ENCODE measurements at regions not wholly inside any gene's neighbourhood (a gene's known extent, or its start where the extent isn't known, plus 50 kb on each side); places are given as distances from the start of the nearest gene placed in this dataset.

- Histone ChIP-seq H3F3A (ENCODE audit: low read depth) (no peaks in the 10 kb centered on the region), H3K4me2 (ENCODE audit: low read depth, low read length, poor library complexity, severe bottlenecking) (no peak overlapping the region), H3K9me2 (replicated peaks; ENCODE audit: low read depth, low read length) (no peaks in the 10 kb centered on the region), H3K36me3 (ENCODE audit: insufficient read depth, low read length) (no peaks in the 10 kb centered on the region), H4K20me1 (ENCODE audit: insufficient read depth, low read length, poor library complexity, severe bottlenecking) (no peaks in the 10 kb centered on the region), H3K4me3 (ENCODE audit: low read length, poor library complexity, severe bottlenecking) (no peak overlapping the region), H3K4me1 (ENCODE audit: insufficient read depth, low read length, poor library complexity, severe bottlenecking) (no peaks in the 10 kb centered on the region), H3K27me3 (ENCODE audit: insufficient read depth, low read length, poor library complexity, severe bottlenecking) (no peaks in the 10 kb centered on the region), H3K9ac (ENCODE audit: low read depth, low read length, poor library complexity, severe bottlenecking) (no peak overlapping the region), H3K79me2 (ENCODE audit: insufficient read depth, low read length) (no peaks in the 10 kb centered on the region), H3K9me3 (ENCODE audit: insufficient read depth, low read depth, low read length) (no peaks in the 10 kb centered on the region), H2AFZ (ENCODE audit: low read length) (no peak overlapping the region)
- TF ChIP-seq CTCF (conservative IDR thresholded peaks at IDR 0.05; ENCODE audit: low read length), result no peak
- TF ChIP-seq EZH2phosphoT487 (IDR thresholded peaks at IDR 0.05; ENCODE audit: borderline replicate concordance), result no peak
Observed at GRCh38 chr2:7826656-7827055, 855.2 kb upstream of the ID2 start.

GRCh38 chr2:7829241-7829640 lies 852.6 kb upstream of the ID2 start:
- no peaks in the 10 kb centered on the region for H3F3A ChIP-seq (ENCODE audit: low read depth)
- H3K9me3 ChIP-seq (ENCODE audit: insufficient read depth, low read depth, low read length), result no peaks in the 10 kb centered on the region
- H3K9ac ChIP-seq (ENCODE audit: low read depth, low read length, poor library complexity, severe bottlenecking), result no peak overlapping the region
- no peaks in the 10 kb centered on the region for H4K20me1 ChIP-seq (ENCODE audit: insufficient read depth, low read length, poor library complexity, severe bottlenecking)
- no peak overlapping the region for H2AFZ ChIP-seq (ENCODE audit: low read length)
- no peaks in the 10 kb centered on the region for H3K79me2 ChIP-seq (ENCODE audit: insufficient read depth, low read length)
- no peaks in the 10 kb centered on the region for H3K4me1 ChIP-seq (ENCODE audit: insufficient read depth, low read length, poor library complexity, severe bottlenecking)
- no peak for TF ChIP-seq EZH2phosphoT487 (IDR thresholded peaks at IDR 0.05; ENCODE audit: borderline replicate concordance)
- no peak for TF ChIP-seq CTCF (conservative IDR thresholded peaks at IDR 0.05; ENCODE audit: low read length)
- no peaks in the 10 kb centered on the region for H3K9me2 ChIP-seq (replicated peaks; ENCODE audit: low read depth, low read length)
- H3K4me3 ChIP-seq (ENCODE audit: low read length, poor library complexity, severe bottlenecking), result no peak overlapping the region
- H3K27me3 ChIP-seq (ENCODE audit: insufficient read depth, low read length, poor library complexity, severe bottlenecking), result no peaks in the 10 kb centered on the region
- no peaks in the 10 kb centered on the region for H3K36me3 ChIP-seq (ENCODE audit: insufficient read depth, low read length)
- H3K4me2 ChIP-seq (ENCODE audit: low read depth, low read length, poor library complexity, severe bottlenecking), result no peak overlapping the region

GRCh38 chr2:7830616-7831015 lies 851.2 kb upstream of the ID2 start:
- Histone ChIP-seq H3K9ac (ENCODE audit: low read depth, low read length, poor library complexity, severe bottlenecking) (no peak overlapping the region), H4K20me1 (ENCODE audit: insufficient read depth, low read length, poor library complexity, severe bottlenecking) (no peaks in the 10 kb centered on the region), H3K4me1 (ENCODE audit: insufficient read depth, low read length, poor library complexity, severe bottlenecking) (no peaks in the 10 kb centered on the region), H3K36me3 (ENCODE audit: insufficient read depth, low read length) (no peaks in the 10 kb centered on the region), H3K27me3 (ENCODE audit: insufficient read depth, low read length, poor library complexity, severe bottlenecking) (no peaks in the 10 kb centered on the region), H3K4me2 (ENCODE audit: low read depth, low read length, poor library complexity, severe bottlenecking) (no peak overlapping the region), H3K9me3 (ENCODE audit: insufficient read depth, low read depth, low read length) (no peaks in the 10 kb centered on the region), H3K9me2 (replicated peaks; ENCODE audit: low read depth, low read length) (no peaks in the 10 kb centered on the region), H3F3A (ENCODE audit: low read depth) (no peaks in the 10 kb centered on the region), H3K4me3 (ENCODE audit: low read length, poor library complexity, severe bottlenecking) (no peak overlapping the region), H3K79me2 (ENCODE audit: insufficient read depth, low read length) (no peaks in the 10 kb centered on the region), H2AFZ (ENCODE audit: low read length) (no peak overlapping the region)
- no peak for TF ChIP-seq CTCF (conservative IDR thresholded peaks at IDR 0.05; ENCODE audit: low read length)

Measured in Loucy (cell line).